ENCODE measurements at regions not wholly inside any gene's neighbourhood (a gene's known extent, or its start where the extent isn't known, plus 50 kb on each side); places are given as distances from the start of the nearest gene placed in this dataset.

DNA sequence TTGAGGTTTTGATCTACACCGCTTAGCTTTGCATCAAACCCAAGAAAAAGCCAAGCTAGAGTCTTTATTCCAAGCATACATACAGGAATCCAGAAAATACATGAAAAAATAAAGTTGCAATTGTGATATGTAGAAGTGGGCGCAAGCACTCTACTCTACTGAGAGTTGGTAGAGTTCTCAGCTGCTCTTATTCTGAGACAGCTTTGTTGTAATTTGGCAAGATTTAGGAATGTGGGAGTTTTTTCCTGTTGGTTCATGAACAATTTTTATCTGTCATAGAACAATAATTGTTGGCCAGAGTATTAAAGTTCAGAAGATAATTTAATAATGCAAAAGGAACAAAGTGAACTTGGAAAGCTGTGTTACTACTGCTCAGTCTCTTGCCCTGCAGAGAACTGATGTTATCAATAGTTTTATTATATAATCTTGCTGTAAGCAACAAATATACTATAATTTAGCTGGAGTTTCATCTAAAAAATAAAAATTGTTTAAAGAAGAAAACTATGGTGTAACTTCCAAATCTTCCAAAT, 302.0 kb upstream of the RND3 start:
- no peak for TF ChIP-seq CTCF (IDR thresholded peaks at IDR 0.05; ENCODE audit: low read depth, low read length)
- no peak for TF ChIP-seq EZH2phosphoT487 (IDR thresholded peaks at IDR 0.05; ENCODE audit: low read depth)
- Histone ChIP-seq H3K4me2 (ENCODE audit: low read length) (no peak overlapping the region), H3K9me3 (ENCODE audit: insufficient read depth, low read length) (no peaks in the 10 kb centered on the region), H3K79me2 (ENCODE audit: low read length) (no peaks in the 10 kb centered on the region), H4K20me1 (ENCODE audit: insufficient read depth, low read length) (no peaks in the 10 kb centered on the region), H3K4me3 (ENCODE audit: low read length) (no peak overlapping the region), H3K4me1 (ENCODE audit: low read length) (no peaks in the 10 kb centered on the region), H3K27me3 (ENCODE audit: low read depth, low read length) (no peaks in the 10 kb centered on the region), H3K9ac (ENCODE audit: low read length) (no peak overlapping the region), H2AFZ (ENCODE audit: low read depth, low read length) (no peak overlapping the region), H3K36me3 (replicated peaks; ENCODE audit: low read depth, low read length) (no peaks in the 10 kb centered on the region), H3K27ac (ENCODE audit: low read length) (no peak overlapping the region)

DNA sequence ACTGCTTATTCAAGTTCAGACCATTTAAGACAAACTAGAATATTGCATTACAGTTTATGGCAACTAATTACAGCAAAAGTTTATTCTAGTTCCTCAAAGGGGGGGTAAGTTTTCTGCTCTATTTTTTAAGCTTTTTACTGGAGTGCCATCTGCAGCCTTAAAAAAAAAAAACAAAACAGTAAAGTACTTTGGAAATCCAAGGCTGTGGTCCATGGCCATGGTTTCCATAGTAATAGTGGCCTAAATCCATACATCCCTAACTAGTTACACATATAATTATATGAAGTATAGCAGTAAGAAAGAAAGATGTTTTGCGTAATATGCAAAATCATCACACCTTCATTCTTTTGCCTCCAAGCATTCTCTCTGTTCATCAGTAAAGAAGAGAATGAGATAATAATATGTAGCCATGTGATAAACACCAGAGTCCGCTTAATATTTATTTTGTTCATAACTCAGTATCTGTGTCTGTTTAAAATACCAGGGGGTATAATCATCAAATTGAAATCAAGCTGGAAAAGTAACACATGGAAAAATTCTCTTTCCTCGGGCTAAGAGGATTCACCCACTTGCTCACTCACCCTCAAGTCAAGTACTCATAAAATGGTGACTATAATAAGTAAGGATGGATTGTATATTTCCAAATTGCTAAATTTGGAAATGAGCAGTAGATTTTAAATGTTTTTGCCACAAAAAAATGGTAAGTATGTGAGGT, 301.1 kb upstream of the RND3 start:
- H3K9ac ChIP-seq (ENCODE audit: low read length) = no peak overlapping the region
- H3K9me3 ChIP-seq (ENCODE audit: insufficient read depth, low read length) = no peaks in the 10 kb centered on the region

DNA sequence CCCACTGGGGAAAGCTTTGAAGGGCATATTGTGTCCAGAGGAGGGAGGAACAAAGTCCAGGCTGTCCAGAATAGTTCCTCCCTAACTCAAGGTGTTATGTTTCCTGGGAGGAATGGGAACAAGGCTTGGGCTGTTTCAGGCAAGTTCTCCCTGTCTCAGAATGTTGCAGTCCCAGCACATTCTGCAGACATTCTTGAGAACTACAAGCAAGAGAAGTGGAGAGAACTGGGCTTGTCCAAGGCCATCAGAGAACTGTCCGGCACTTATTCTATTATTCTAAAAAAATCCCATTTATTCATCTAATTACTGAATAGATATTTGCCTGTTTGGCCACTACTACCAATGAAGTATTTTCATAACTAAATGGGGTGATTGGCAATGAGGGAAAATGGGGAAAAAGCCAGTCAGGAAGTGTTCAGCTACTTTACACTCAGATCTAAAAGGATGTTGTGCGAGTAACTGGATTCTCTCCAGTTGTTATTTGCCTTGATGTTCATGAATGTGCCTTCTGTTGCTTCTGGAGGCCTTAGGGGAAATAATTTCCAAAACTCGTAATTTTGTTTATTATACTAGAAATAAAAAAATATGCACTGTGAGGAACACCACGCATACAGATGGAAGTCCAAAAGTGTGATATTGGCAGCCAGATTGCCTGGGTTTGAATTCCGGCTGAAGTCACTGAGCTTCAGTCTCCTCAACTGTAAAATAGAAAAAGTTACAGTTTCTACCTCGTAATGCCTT, 300.1 kb upstream of the RND3 start:
- Histone ChIP-seq H3K4me1 (ENCODE audit: low read length) (no peaks in the 10 kb centered on the region), H3K4me3 (ENCODE audit: low read length) (no peak overlapping the region), H3K9ac (ENCODE audit: low read length) (no peak overlapping the region), H3K27me3 (ENCODE audit: low read depth, low read length) (no peaks in the 10 kb centered on the region), H3K9me3 (ENCODE audit: insufficient read depth, low read length) (no peaks in the 10 kb centered on the region), H3K79me2 (ENCODE audit: low read length) (no peaks in the 10 kb centered on the region), H4K20me1 (ENCODE audit: insufficient read depth, low read length) (no peaks in the 10 kb centered on the region), H3K4me2 (ENCODE audit: low read length) (no peak overlapping the region), H3K36me3 (replicated peaks; ENCODE audit: low read depth, low read length) (no peaks in the 10 kb centered on the region), H3K27ac (ENCODE audit: low read length) (no peak overlapping the region), H2AFZ (ENCODE audit: low read depth, low read length) (no peak overlapping the region)
- TF ChIP-seq EZH2phosphoT487 (IDR thresholded peaks at IDR 0.05; ENCODE audit: low read depth) (no peak), CTCF (IDR thresholded peaks at IDR 0.05; ENCODE audit: low read depth, low read length) (no peak)

More for the DNA sequence above, 301.1 kb upstream of the RND3 start:
- no peaks in the 10 kb centered on the region for H3K27me3 ChIP-seq (ENCODE audit: low read depth, low read length)
- no peaks in the 10 kb centered on the region for H3K79me2 ChIP-seq (ENCODE audit: low read length)
- H3K4me2 ChIP-seq (ENCODE audit: low read length) = no peak overlapping the region
- no peak overlapping the region for H3K4me3 ChIP-seq (ENCODE audit: low read length)
- H3K4me1 ChIP-seq (ENCODE audit: low read length) = no peaks in the 10 kb centered on the region
- no peak for TF ChIP-seq EZH2phosphoT487 (IDR thresholded peaks at IDR 0.05; ENCODE audit: low read depth)
- peak; percentile 20; the same call in 1 of the 2 replicates for TF ChIP-seq CTCF (IDR thresholded peaks at IDR 0.05; ENCODE audit: low read depth, low read length)
- no peaks in the 10 kb centered on the region for H4K20me1 ChIP-seq (ENCODE audit: insufficient read depth, low read length)
- no peaks in the 10 kb centered on the region for H3K36me3 ChIP-seq (replicated peaks; ENCODE audit: low read depth, low read length)
- no peak overlapping the region for H3K27ac ChIP-seq (ENCODE audit: low read length)
- H2AFZ ChIP-seq (ENCODE audit: low read depth, low read length) = no peak overlapping the region

DNA sequence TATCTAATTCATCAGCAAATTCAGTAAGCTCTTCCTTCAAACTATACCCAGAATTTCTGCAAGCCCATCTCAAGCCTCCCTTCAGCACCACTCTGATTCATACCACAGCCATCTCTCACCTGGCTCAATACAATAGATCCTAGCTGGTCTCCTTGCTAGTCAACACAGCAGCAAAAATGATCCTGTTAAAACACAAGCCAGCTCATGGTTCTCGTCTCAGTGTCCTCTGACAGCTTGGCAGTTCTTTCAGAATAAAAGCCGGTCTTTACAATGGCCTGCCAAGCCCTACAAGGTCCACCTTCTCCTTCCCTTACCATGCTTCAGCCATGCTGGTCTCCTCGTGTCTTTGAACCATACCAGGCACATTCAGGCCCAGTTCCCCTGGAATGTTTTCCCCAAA, 296.9 kb upstream of the RND3 start:
- H3K4me3 ChIP-seq (ENCODE audit: low read length) = no peak overlapping the region
- no peak overlapping the region for H2AFZ ChIP-seq (ENCODE audit: low read depth, low read length)
- TF ChIP-seq EZH2phosphoT487 (IDR thresholded peaks at IDR 0.05; ENCODE audit: low read depth) (no peak), CTCF (IDR thresholded peaks at IDR 0.05; ENCODE audit: low read depth, low read length) (no peak)
- H3K9me3 ChIP-seq (ENCODE audit: insufficient read depth, low read length) = no peaks in the 10 kb centered on the region
- no peaks in the 10 kb centered on the region for H3K36me3 ChIP-seq (replicated peaks; ENCODE audit: low read depth, low read length)
- H3K4me2 ChIP-seq (ENCODE audit: low read length) = no peak overlapping the region
- H3K4me1 ChIP-seq (ENCODE audit: low read length) = no peaks in the 10 kb centered on the region
- no peak overlapping the region for H3K27ac ChIP-seq (ENCODE audit: low read length)
- no peaks in the 10 kb centered on the region for H4K20me1 ChIP-seq (ENCODE audit: insufficient read depth, low read length)
- H3K9ac ChIP-seq (ENCODE audit: low read length) = no peak overlapping the region
- no peaks in the 10 kb centered on the region for H3K27me3 ChIP-seq (ENCODE audit: low read depth, low read length)
- no peaks in the 10 kb centered on the region for H3K79me2 ChIP-seq (ENCODE audit: low read length)

Measured in OCI-LY3 (cell line).